Osteocyte (in vitro differentiated cells): ENCODE measurements at regions not wholly inside any gene's neighbourhood (a gene's known extent, or its start where the extent isn't known, plus 50 kb on each side); places are given as distances from the start of the nearest gene placed in this dataset.

Source experiments
- DNase-seq: peaks from one replicate; pipeline ENCODE4 v3.0.0; 2021; ENCODE audit warnings: mixed read lengths; ENCODE audit not compliant: unreplicated experiment; ENCODE audit errors: extremely low spot score
- H3K27ac Mint-ChIP-seq: one replicate; pipeline ENCODE4 v1.8.0; 2021; ENCODE audit warnings: mild to moderate bottlenecking, mixed read lengths; ENCODE audit not compliant: unreplicated experiment
- H3K27me3 Mint-ChIP-seq: one replicate; pipeline ENCODE4 v1.8.0; 2021; ENCODE audit warnings: mixed read lengths; ENCODE audit not compliant: unreplicated experiment
- H3K36me3 Mint-ChIP-seq: one replicate; pipeline ENCODE4 v1.8.0; 2021; ENCODE audit warnings: mixed read lengths; ENCODE audit not compliant: unreplicated experiment
- H3K4me1 Mint-ChIP-seq: one replicate; pipeline ENCODE4 v1.8.0; 2021; ENCODE audit warnings: mixed read lengths; ENCODE audit not compliant: unreplicated experiment
- H3K4me3 Mint-ChIP-seq: one replicate; pipeline ENCODE4 v1.8.0; 2021; ENCODE audit warnings: mild to moderate bottlenecking, moderate library complexity, mixed read lengths; ENCODE audit not compliant: unreplicated experiment
- H3K9me3 Mint-ChIP-seq: one replicate; pipeline ENCODE4 v1.8.0; 2021; ENCODE audit warnings: mixed read lengths; ENCODE audit not compliant: unreplicated experiment
- CTCF ChIP-seq: fragments of 200-600 bp; sonication (generic); IDR thresholded peaks from 2 replicates; pipeline ENCODE4 v1.5.0; 2021; ENCODE audit warnings: antibody characterized with exemption, mild to moderate bottlenecking, moderate library complexity

- Mint-ChIP-seq H3K4me3 (no peak overlapping the region), H3K27me3 (peaks cover 4% of the 10 kb centered on the region), H3K4me1 (no peaks in the 10 kb centered on the region), H3K36me3 (no peaks in the 10 kb centered on the region), H3K27ac (no peak overlapping the region), H3K9me3 (peaks cover 11% of the 10 kb centered on the region)
- no peak for TF ChIP-seq CTCF
- DNase-seq = no peak
These were observed 170.6 kb downstream of the BMP4 start for GRCh38 chr14:53786045-53786444.

- peaks cover 6% of the 10 kb centered on the region for H3K27me3 Mint-ChIP-seq
- no peak overlapping the region for H3K27ac Mint-ChIP-seq
- no peak for DNase-seq
- no peak for TF ChIP-seq CTCF
- H3K4me1 Mint-ChIP-seq = no peaks in the 10 kb centered on the region
- no peak overlapping the region for H3K4me3 Mint-ChIP-seq
- H3K36me3 Mint-ChIP-seq = no peaks in the 10 kb centered on the region
- H3K9me3 Mint-ChIP-seq = peaks cover 11% of the 10 kb centered on the region
These were observed 171.9 kb downstream of the BMP4 start for GRCh38 chr14:53784688-53785087.

- DNase-seq = no peak
- no peak for TF ChIP-seq CTCF
- Mint-ChIP-seq H3K4me1 (no peaks in the 10 kb centered on the region), H3K9me3 (peaks cover 11% of the 10 kb centered on the region), H3K27ac (no peak overlapping the region), H3K4me3 (no peak overlapping the region), H3K36me3 (no peaks in the 10 kb centered on the region), H3K27me3 (peaks cover 6% of the 10 kb centered on the region)
These were observed 173.4 kb downstream of the BMP4 start for GRCh38 chr14:53783256-53783655.

DNA sequence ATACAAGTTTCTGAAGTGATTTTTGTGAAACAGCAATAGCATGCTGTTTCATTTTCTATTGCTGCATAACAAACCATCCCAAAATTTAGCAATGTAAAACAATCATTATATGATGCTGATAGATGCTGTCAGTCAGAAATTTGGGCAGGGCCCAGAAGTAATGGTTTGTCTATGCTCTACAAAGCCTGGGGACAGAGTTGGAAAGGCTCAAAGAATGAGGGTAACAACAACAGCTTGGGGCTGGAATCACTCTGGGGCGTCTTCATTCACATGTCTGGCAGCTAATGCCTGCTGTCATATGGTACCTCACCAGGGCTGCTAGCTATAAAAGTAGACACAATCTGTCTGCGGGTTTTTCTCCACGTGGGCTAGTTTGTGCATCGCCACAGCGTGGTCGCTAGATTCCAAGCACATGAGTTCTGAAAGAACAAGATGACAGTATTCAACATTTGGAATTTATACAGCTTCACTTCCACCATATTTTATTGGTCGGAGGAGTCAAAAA lies 176.5 kb downstream of the BMP4 start:
- H3K9me3 Mint-ChIP-seq = peaks cover 7% of the 10 kb centered on the region
- no peak overlapping the region for H3K4me3 Mint-ChIP-seq
- H3K36me3 Mint-ChIP-seq = no peaks in the 10 kb centered on the region
- no peak overlapping the region for H3K27ac Mint-ChIP-seq
- H3K27me3 Mint-ChIP-seq = peaks cover 2% of the 10 kb centered on the region
- H3K4me1 Mint-ChIP-seq = no peaks in the 10 kb centered on the region
- no peak for TF ChIP-seq CTCF
- no peak for DNase-seq

DNA sequence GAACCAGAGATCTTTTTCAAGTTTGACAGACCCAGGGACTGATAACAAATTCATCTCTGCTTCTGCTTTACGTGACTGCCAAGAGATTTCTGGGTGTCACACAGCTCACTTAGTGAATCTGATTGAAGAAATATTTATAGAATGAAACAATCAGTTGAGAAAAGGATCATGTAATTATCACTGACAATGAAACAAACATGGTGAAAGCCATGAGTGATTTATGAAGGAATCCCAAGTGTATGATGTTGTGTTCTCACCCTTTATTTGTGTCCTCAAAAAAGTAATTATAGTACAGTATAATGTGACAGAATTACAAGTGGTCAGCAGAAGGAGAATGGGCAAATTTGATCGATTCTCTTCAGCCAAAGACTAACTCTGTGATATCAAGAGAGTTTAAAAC lies 177.3 kb downstream of the BMP4 start:
- H3K9me3 Mint-ChIP-seq = no peaks in the 10 kb centered on the region
- no peak for DNase-seq
- H3K36me3 Mint-ChIP-seq = no peaks in the 10 kb centered on the region
- H3K27me3 Mint-ChIP-seq = peaks cover 2% of the 10 kb centered on the region
- no peak overlapping the region for H3K27ac Mint-ChIP-seq
- H3K4me3 Mint-ChIP-seq = no peak overlapping the region
- no peak for TF ChIP-seq CTCF
- no peaks in the 10 kb centered on the region for H3K4me1 Mint-ChIP-seq
